ENCODE measurements at regions not wholly inside any gene's neighbourhood (a gene's known extent, or its start where the extent isn't known, plus 50 kb on each side); places are given as distances from the start of the nearest gene placed in this dataset.

GRCh38 chr5:8944005-8944404 lies 601.9 kb downstream of the SEMA5A start:
- no peaks in the 10 kb centered on the region for H3K27me3 ChIP-seq (replicated peaks; ENCODE audit: control insufficient read depth, insufficient read depth, low read length, poor library complexity, severe bottlenecking)
- H3K27ac ChIP-seq (ENCODE audit: insufficient read depth, low read length, poor library complexity, severe bottlenecking) = no peak overlapping the region
- H3K4me1 ChIP-seq (ENCODE audit: control insufficient read depth, insufficient read depth, low read length, poor library complexity, severe bottlenecking) = no peaks in the 10 kb centered on the region
- H3K36me3 ChIP-seq (ENCODE audit: control insufficient read depth, insufficient read depth, low read length) = no peaks in the 10 kb centered on the region
- no peaks in the 10 kb centered on the region for H3K9me3 ChIP-seq (ENCODE audit: control insufficient read depth, low read length)
- no peak for DNase-seq
- H3K4me3 ChIP-seq (ENCODE audit: insufficient read depth, low read depth, low read length, poor library complexity, severe bottlenecking) = no peak overlapping the region

- no peaks in the 10 kb centered on the region for H3K27me3 ChIP-seq (replicated peaks; ENCODE audit: control insufficient read depth, insufficient read depth, low read length, poor library complexity, severe bottlenecking)
- no peaks in the 10 kb centered on the region for H3K9me3 ChIP-seq (ENCODE audit: control insufficient read depth, low read length)
- no peak overlapping the region for H3K27ac ChIP-seq (ENCODE audit: insufficient read depth, low read length, poor library complexity, severe bottlenecking)
- H3K36me3 ChIP-seq (ENCODE audit: control insufficient read depth, insufficient read depth, low read length) = no peaks in the 10 kb centered on the region
- DNase-seq = no peak
- H3K4me3 ChIP-seq (ENCODE audit: insufficient read depth, low read depth, low read length, poor library complexity, severe bottlenecking) = no peak overlapping the region
- no peaks in the 10 kb centered on the region for H3K4me1 ChIP-seq (ENCODE audit: control insufficient read depth, insufficient read depth, low read length, poor library complexity, severe bottlenecking)
Measured at GRCh38 chr5:8945972-8946371, 599.9 kb downstream of the SEMA5A start.

GRCh38 chr5:8949908-8950307 lies 596.0 kb downstream of the SEMA5A start:
- Histone ChIP-seq H3K27ac (ENCODE audit: insufficient read depth, low read length, poor library complexity, severe bottlenecking) (no peak overlapping the region), H3K9me3 (ENCODE audit: control insufficient read depth, low read length) (no peaks in the 10 kb centered on the region), H3K27me3 (replicated peaks; ENCODE audit: control insufficient read depth, insufficient read depth, low read length, poor library complexity, severe bottlenecking) (no peaks in the 10 kb centered on the region), H3K4me3 (ENCODE audit: insufficient read depth, low read depth, low read length, poor library complexity, severe bottlenecking) (no peak overlapping the region), H3K36me3 (ENCODE audit: control insufficient read depth, insufficient read depth, low read length) (no peaks in the 10 kb centered on the region), H3K4me1 (ENCODE audit: control insufficient read depth, insufficient read depth, low read length, poor library complexity, severe bottlenecking) (no peaks in the 10 kb centered on the region)
- DNase-seq = no peak

GRCh38 chr5:8952147-8952546 lies 593.7 kb downstream of the SEMA5A start:
- Histone ChIP-seq H3K4me1 (ENCODE audit: control insufficient read depth, insufficient read depth, low read length, poor library complexity, severe bottlenecking) (no peaks in the 10 kb centered on the region), H3K36me3 (ENCODE audit: control insufficient read depth, insufficient read depth, low read length) (no peaks in the 10 kb centered on the region), H3K27me3 (replicated peaks; ENCODE audit: control insufficient read depth, insufficient read depth, low read length, poor library complexity, severe bottlenecking) (no peaks in the 10 kb centered on the region), H3K9me3 (ENCODE audit: control insufficient read depth, low read length) (no peaks in the 10 kb centered on the region), H3K27ac (ENCODE audit: insufficient read depth, low read length, poor library complexity, severe bottlenecking) (no peak overlapping the region), H3K4me3 (ENCODE audit: insufficient read depth, low read depth, low read length, poor library complexity, severe bottlenecking) (no peak overlapping the region)
- DNase-seq = no peak

GRCh38 chr5:8953016-8953415 lies 592.9 kb downstream of the SEMA5A start:
- Histone ChIP-seq H3K27ac (ENCODE audit: insufficient read depth, low read length, poor library complexity, severe bottlenecking) (no peak overlapping the region), H3K27me3 (replicated peaks; ENCODE audit: control insufficient read depth, insufficient read depth, low read length, poor library complexity, severe bottlenecking) (no peaks in the 10 kb centered on the region), H3K4me1 (ENCODE audit: control insufficient read depth, insufficient read depth, low read length, poor library complexity, severe bottlenecking) (no peaks in the 10 kb centered on the region), H3K9me3 (ENCODE audit: control insufficient read depth, low read length) (no peaks in the 10 kb centered on the region), H3K4me3 (ENCODE audit: insufficient read depth, low read depth, low read length, poor library complexity, severe bottlenecking) (no peak overlapping the region), H3K36me3 (ENCODE audit: control insufficient read depth, insufficient read depth, low read length) (no peaks in the 10 kb centered on the region)
- DNase-seq = no peak

- no peak overlapping the region for H3K27ac ChIP-seq (ENCODE audit: insufficient read depth, low read length, poor library complexity, severe bottlenecking)
- DNase-seq = no peak
- no peaks in the 10 kb centered on the region for H3K36me3 ChIP-seq (ENCODE audit: control insufficient read depth, insufficient read depth, low read length)
- no peak overlapping the region for H3K4me3 ChIP-seq (ENCODE audit: insufficient read depth, low read depth, low read length, poor library complexity, severe bottlenecking)
- H3K4me1 ChIP-seq (ENCODE audit: control insufficient read depth, insufficient read depth, low read length, poor library complexity, severe bottlenecking) = no peaks in the 10 kb centered on the region
- no peaks in the 10 kb centered on the region for H3K27me3 ChIP-seq (replicated peaks; ENCODE audit: control insufficient read depth, insufficient read depth, low read length, poor library complexity, severe bottlenecking)
- no peaks in the 10 kb centered on the region for H3K9me3 ChIP-seq (ENCODE audit: control insufficient read depth, low read length)
Measured at GRCh38 chr5:8953911-8954438, 591.9 kb downstream of the SEMA5A start.

GRCh38 chr5:8954801-8955200 lies 591.1 kb downstream of the SEMA5A start:
- Histone ChIP-seq H3K9me3 (ENCODE audit: control insufficient read depth, low read length) (no peaks in the 10 kb centered on the region), H3K27ac (ENCODE audit: insufficient read depth, low read length, poor library complexity, severe bottlenecking) (no peak overlapping the region), H3K4me3 (ENCODE audit: insufficient read depth, low read depth, low read length, poor library complexity, severe bottlenecking) (no peak overlapping the region), H3K27me3 (replicated peaks; ENCODE audit: control insufficient read depth, insufficient read depth, low read length, poor library complexity, severe bottlenecking) (no peaks in the 10 kb centered on the region), H3K4me1 (ENCODE audit: control insufficient read depth, insufficient read depth, low read length, poor library complexity, severe bottlenecking) (no peaks in the 10 kb centered on the region), H3K36me3 (ENCODE audit: control insufficient read depth, insufficient read depth, low read length) (no peaks in the 10 kb centered on the region)
- DNase-seq = no peak

DNA sequence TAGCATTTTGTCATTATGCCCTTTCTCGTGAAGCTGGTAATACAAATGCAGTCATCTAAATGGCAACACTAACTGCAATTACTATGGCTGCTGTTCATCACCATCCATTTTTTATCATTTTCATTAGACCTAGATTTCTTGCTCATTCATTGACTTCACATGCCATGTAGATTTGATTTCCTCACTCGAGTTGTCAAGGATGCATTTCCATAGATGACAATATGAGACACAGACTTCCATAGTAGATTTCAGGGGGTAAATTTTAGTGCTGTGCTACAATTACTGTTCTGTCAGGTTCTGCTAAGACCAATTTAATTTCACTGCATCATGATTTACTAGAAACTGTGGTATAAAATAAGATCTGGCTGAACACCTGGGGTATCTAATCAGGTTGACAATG lies 589.2 kb downstream of the SEMA5A start:
- Histone ChIP-seq H3K36me3 (ENCODE audit: control insufficient read depth, insufficient read depth, low read length) (no peaks in the 10 kb centered on the region), H3K4me3 (ENCODE audit: insufficient read depth, low read depth, low read length, poor library complexity, severe bottlenecking) (no peak overlapping the region), H3K4me1 (ENCODE audit: control insufficient read depth, insufficient read depth, low read length, poor library complexity, severe bottlenecking) (no peaks in the 10 kb centered on the region), H3K9me3 (ENCODE audit: control insufficient read depth, low read length) (no peaks in the 10 kb centered on the region), H3K27ac (ENCODE audit: insufficient read depth, low read length, poor library complexity, severe bottlenecking) (no peak overlapping the region), H3K27me3 (replicated peaks; ENCODE audit: control insufficient read depth, insufficient read depth, low read length, poor library complexity, severe bottlenecking) (no peaks in the 10 kb centered on the region)
- no peak for DNase-seq

DNA sequence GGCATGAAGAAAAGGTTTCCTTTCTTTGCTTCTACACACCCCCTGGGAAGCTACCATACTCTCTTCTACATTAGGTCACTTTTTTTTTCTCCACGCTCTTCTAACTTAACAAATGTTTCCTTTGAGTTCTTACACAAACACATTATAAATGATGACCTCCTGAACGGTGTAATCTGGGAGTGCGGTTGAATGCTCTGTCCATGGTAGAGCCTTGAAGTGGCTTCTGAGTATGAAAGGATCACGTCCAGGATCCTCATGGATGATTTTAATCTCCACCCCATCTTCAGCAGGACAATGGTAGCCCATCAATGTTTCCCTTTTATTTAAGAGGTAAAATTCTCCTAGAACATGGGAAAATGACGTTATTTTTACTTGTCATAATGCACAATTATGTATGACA lies 587.3 kb downstream of the SEMA5A start:
- no peaks in the 10 kb centered on the region for H3K36me3 ChIP-seq (ENCODE audit: control insufficient read depth, insufficient read depth, low read length)
- no peak overlapping the region for H3K27ac ChIP-seq (ENCODE audit: insufficient read depth, low read length, poor library complexity, severe bottlenecking)
- no peak for DNase-seq
- H3K4me1 ChIP-seq (ENCODE audit: control insufficient read depth, insufficient read depth, low read length, poor library complexity, severe bottlenecking) = no peaks in the 10 kb centered on the region
- H3K9me3 ChIP-seq (ENCODE audit: control insufficient read depth, low read length) = no peaks in the 10 kb centered on the region
- H3K27me3 ChIP-seq (replicated peaks; ENCODE audit: control insufficient read depth, insufficient read depth, low read length, poor library complexity, severe bottlenecking) = no peaks in the 10 kb centered on the region
- no peak overlapping the region for H3K4me3 ChIP-seq (ENCODE audit: insufficient read depth, low read depth, low read length, poor library complexity, severe bottlenecking)

DNA sequence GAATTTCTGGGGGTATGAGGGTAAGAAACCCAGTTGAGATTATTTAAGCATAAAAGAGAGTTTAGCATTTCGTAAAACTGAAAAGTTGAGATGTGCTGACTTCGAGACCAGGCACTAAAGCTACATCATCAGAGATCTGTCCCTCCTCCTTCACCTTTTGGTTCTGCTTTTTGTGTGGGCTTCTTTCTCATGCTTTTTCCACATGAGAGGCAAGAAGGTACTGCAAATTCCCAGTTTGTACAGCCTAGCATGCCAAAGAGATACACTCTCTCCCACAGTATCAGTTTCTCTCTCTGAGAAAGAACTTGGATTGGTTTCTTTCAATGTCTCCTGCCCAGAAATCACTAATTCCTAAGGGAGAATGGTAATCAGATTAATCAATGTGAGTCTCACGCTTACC lies 584.7 kb downstream of the SEMA5A start:
- H3K9me3 ChIP-seq (ENCODE audit: control insufficient read depth, low read length) = no peaks in the 10 kb centered on the region
- no peak for DNase-seq
- H3K4me3 ChIP-seq (ENCODE audit: insufficient read depth, low read depth, low read length, poor library complexity, severe bottlenecking) = no peak overlapping the region
- no peaks in the 10 kb centered on the region for H3K27me3 ChIP-seq (replicated peaks; ENCODE audit: control insufficient read depth, insufficient read depth, low read length, poor library complexity, severe bottlenecking)
- no peaks in the 10 kb centered on the region for H3K4me1 ChIP-seq (ENCODE audit: control insufficient read depth, insufficient read depth, low read length, poor library complexity, severe bottlenecking)
- no peaks in the 10 kb centered on the region for H3K36me3 ChIP-seq (ENCODE audit: control insufficient read depth, insufficient read depth, low read length)
- no peak overlapping the region for H3K27ac ChIP-seq (ENCODE audit: insufficient read depth, low read length, poor library complexity, severe bottlenecking)

GRCh38 chr5:8961956-8962355 lies 583.9 kb downstream of the SEMA5A start:
- no peak overlapping the region for H3K4me3 ChIP-seq (ENCODE audit: insufficient read depth, low read depth, low read length, poor library complexity, severe bottlenecking)
- DNase-seq = no peak
- no peaks in the 10 kb centered on the region for H3K27me3 ChIP-seq (replicated peaks; ENCODE audit: control insufficient read depth, insufficient read depth, low read length, poor library complexity, severe bottlenecking)
- no peaks in the 10 kb centered on the region for H3K9me3 ChIP-seq (ENCODE audit: control insufficient read depth, low read length)
- no peaks in the 10 kb centered on the region for H3K36me3 ChIP-seq (ENCODE audit: control insufficient read depth, insufficient read depth, low read length)
- H3K27ac ChIP-seq (ENCODE audit: insufficient read depth, low read length, poor library complexity, severe bottlenecking) = no peak overlapping the region
- no peaks in the 10 kb centered on the region for H3K4me1 ChIP-seq (ENCODE audit: control insufficient read depth, insufficient read depth, low read length, poor library complexity, severe bottlenecking)

Measured in effector memory CD4-positive, alpha-beta T cell (primary cell).